Mesenteric fat pad (tissue), 1 donor: ENCODE measurements at regions not wholly inside any gene's neighbourhood (a gene's known extent, or its start where the extent isn't known, plus 50 kb on each side); places are given as distances from the start of the nearest gene placed in this dataset.
"Not testable (repeated sequence)": the region's sequence is repeated elsewhere in the genome, so short reads cannot be mapped to it uniquely, and the experiment has no call there.

Source experiments
- DNase-seq: peaks from one replicate; pipeline ENCODE4 v3.0.0-alpha.2; 2020; ENCODE audit warnings: low spot score
- donor health status: DM: yes; HTN: yes; CAD: no.

DNA sequence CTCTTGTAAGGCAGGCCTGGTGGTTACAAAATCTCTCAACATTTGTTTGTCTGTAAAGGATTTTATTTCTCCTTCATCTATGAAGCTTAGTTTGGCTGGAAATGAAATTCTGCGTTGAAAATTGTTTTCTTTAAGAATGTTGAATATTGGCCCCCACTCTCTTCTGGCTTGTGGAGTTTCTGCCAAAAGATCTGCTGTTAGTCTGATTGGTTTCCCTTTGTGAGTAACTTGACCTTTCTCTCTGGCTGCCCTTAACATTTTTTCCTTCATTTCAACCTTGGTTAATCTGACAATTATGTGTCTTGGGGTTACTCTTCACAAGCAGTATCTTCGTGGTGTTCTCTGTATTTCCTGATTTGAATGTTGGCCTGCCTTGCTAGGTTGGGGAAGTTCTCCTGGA lies 186.1 kb upstream of the ZNF32 start:
- not testable (repeated sequence) for DNase-seq

DNA sequence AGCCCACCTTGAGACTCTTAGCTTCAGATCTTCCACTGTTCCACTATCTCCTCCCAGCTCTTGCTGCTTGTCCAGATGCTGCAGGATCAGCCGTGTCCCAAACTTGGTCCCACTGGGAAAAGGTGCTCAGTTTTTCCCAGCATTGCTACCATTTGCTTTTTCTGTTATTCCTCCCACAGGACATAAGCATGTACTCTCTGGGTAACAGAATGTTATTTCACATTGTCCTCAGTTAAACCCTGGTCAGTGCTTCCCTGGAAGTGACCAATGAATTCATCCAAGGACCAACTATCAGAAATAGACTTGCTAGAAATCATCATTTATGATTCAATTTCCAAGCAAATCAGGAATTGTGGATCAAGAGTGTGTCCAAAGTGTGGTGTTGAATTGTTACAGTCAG lies 179.2 kb upstream of the ZNF32 start:
- DNase-seq, result no peak

DNA sequence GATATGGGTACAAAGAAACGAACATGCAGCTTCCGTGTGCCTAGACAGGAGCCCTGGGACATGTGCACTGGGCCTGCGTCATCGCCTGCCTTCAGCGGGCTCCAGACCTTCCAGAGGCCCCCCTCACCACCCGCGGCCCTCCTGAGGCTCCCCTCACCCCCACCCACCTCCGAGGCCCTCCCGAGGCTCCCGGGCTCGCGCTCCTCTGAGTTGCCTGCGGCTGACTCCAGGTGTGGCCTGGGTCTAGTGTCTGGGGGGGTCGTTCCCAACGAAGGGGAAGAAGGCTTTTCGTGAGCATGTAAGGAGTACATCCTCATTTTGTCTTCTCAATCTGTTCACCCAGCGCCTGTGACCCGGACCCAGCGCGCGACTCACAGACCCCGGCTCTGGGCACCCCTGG lies 177.3 kb upstream of the ZNF32 start:
- no peak for DNase-seq

DNA sequence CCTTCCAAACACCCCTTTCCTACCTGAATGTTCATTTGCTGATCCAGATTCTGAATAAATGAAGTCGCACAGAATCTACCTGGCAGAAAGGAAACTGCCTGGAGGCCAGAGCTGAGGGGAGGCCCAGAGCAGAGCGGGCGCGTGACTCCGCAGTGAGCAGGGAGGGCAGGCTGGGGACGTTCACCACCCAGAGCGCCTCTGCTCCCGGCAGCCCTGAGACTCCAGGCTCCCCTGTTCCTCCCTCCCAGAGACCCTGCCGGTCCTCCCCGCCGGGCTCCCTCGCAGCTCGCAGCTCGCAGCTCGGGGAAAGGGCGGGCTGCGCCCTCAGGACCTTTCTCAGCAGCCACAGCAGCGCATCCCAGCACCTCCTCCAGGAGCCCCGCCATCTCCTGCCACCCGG lies 176.7 kb upstream of the ZNF32 start:
- no peak for DNase-seq

DNA sequence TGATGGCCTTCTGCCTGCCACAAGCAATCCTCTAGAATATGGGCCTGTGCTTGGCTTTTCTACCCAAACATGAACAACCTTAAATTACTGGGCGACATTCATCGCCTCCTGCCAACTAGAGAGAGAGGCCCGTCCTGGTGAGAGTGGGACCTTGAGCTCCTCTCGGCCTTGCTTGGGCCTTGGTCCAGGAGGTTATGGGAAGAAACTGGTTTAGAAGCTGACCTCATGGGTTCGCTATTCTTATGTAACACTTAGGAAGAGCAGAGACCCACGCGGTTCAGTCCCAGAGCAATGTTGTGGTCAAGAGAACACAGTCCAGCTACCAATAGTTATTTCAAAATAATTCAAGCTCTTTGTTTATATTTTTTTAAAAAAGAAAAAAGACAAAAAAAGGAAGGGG lies 176.3 kb upstream of the ZNF32 start:
- no peak for DNase-seq

DNA sequence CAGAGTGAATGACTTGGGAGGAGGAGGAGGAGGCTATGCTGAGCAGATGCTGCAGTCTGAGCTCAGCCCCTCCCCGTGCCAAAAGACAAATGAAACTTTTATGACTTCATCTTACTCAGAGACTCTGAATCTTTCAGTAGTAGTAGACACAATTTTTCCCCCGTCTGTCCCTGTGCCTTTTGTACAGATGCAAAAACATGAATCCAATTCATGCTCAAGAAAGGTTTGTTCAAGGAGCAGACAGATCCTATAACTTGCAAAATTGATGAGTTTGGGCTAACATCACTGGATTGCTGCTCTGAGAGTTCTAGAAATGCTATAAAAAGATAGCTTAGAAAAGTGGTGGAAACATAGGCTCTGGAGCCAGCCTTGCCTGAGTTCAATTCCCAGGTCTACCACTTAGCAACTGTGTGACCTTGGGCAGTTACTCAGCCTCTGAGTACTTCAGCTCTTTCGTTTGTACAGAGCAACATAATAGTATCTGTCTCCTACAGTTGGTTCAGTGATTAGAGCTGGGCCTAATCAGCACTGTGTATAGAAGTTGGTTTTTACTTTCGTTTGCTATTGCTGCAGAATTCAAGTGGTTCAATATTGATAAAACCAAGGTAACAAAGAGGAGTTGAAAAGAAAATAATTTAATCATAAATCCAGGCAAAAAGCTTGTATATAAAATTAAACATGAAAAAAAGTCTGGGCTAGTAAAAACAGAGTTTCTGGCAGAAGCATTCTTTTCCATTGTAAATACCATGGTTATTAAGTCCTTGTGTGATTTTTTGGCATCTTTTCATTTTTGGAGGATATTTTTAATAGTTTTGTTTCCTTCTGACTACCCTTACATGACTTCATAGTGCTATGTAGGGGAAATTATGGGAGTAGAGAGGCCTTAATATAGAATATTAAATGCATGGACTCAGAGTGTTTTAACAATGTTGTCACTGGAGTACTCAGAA lies 174.2 kb upstream of the ZNF32 start:
- no peak for DNase-seq

DNA sequence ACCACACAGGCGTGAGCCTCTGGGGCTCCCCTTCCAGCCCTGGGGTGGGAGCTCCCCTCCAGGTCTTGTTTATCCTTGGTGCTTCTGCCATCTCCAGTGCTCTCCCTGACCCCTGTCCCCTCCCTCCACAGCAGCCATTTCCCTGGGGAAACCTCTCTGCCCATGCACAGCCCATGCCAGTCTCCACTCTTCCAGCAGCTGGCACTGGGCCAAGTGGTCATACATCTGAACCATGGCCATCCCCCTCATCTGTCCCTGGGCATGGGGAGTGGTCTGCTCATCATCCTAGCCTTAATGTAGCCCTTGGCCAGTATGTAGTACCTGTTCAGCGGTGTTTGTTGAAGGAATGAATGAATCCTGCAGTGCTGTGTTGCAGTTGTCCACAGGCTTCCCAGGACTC lies 172.4 kb upstream of the ZNF32 start:
- DNase-seq, result peak; percentile 80

DNA sequence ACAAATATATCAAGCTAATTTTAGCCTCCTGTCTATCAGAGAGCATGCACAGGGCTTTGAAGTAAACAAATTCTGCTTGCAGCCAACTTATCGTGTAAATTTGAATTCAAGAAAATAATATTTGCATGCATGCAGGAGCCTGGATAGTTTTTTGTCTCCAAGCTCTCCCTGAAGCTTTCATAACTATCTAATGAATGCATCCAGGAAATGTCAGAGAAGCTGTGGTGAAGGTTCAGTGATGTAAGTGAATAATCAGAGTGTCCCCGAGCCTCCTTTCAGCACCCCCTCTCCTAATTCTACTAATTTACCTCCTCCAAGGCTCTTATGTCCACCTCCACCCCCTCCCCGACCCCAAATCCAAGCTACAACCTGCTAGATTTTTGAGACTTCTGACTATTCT lies 172.0 kb upstream of the ZNF32 start:
- DNase-seq, result no peak

DNA sequence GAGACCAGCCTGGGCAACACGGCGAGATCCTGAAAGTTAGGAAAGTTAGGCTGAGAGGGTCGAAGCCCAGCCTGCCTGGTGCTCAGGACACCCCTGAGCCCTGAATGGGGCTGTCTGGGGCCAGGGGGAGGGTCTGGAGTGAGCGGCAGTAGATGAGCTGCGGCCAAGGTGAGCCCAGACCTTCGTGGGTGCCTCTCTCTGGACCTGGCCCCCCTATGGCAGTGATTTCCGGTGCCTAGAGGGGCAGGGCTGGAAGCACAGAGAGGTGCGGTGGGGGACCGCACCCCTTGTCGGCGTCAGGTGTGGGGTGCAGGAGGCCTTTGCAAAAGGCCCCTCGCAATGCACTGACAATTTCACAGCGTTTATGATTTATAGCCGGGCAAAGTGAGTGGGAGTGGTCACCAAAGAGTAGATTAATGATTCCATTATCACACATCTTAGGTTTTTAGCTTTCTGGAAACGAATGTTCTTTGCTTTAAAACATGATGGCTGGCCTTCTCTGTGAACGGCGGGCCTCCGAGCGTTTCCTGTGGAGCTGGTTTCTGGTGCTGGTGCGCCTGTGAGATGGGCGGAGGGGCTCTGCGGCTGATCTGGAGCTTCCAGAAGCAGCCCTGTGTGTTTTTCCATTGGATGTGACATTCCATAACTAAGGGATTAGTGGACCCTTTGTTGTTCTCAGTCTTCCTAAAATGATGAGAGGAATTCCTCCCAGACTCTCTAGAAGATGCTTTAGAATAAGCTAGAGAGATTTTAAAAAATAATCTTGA lies 171.0 kb upstream of the ZNF32 start:
- DNase-seq, result peak; percentile 65

DNA sequence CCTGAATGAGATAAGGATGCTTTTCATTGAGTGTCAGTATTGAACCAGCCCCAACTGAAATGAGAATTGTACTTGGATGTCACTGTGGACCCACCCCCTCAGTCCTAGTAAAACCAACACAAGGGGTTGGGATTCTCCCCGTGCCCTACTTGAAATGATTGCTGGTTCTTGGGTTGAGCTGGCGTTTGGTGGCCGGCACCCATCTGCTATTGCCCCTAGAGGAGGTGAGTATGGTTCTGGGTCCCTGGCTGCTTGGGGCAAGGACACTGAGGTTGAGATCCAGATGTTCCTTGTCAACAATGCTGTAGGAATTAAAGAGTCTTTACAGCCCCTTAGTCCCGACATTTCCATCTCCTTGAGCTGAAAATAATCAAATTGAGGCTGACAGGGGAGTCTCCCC lies 170.0 kb upstream of the ZNF32 start:
- peak; percentile 67 for DNase-seq

DNA sequence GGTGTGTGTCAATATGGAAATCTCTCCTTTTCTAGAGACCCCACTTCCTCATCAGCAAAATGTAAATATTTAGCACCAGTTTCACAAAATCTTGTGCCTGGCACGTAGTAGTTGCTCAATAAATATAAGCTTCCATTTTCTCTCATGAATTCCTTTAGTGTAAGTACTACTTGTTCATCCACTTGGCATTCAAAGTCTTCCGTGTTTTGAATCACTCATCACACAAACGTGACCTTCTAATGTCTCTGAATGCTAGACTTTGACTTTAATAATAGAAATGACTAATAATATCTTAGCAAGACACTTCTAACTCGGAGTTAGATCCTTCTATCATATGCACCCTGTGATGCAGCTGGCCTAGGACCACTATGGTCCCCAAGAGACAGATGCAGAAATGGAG lies 168.7 kb upstream of the ZNF32 start:
- DNase-seq, result no peak

DNA sequence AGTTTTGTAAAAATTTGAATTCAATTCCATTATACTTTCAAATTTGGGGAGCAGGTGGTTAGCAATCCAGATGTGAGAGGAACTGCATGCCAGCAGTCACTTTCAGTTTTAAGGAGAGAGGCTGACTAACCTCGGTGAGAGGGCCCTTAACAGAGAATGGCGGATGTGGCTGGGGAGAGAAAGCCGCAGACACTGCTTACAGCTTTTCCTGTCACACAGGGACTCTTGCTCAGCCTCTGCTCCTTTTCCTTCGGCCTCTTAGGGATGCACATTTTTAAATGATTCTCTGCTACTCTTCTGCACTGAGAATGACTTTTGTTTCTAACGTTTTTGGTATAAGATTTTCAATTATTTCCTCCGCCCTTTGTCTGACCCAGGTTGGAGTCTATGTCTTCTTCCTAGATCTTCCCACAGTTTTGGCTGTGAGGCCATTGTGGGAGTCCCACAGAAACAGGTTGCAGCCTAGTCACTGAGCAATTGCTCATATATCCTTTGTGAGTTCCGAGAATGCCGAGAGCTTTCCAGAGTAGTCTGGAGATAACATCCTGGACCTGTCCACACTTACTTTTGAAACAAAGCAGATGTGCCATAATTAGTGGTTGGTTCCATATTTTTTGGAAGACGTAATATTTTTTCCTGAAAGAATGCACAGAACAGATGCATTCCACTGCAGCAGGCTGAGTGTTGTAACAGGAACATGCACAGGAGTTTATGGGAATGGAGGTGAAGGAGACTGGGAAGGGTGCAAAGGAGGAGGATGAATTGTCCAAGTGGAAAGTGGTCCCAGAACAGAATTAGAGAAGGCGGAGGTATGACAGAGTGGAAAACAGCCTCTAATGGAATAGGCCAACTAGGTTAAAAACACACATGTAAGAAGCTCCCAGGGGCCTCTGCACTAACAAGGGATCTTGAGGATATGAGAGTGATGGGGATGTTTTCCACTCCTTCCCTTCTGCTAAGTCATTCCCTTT lies 168.0 kb upstream of the ZNF32 start:
- no peak for DNase-seq

DNA sequence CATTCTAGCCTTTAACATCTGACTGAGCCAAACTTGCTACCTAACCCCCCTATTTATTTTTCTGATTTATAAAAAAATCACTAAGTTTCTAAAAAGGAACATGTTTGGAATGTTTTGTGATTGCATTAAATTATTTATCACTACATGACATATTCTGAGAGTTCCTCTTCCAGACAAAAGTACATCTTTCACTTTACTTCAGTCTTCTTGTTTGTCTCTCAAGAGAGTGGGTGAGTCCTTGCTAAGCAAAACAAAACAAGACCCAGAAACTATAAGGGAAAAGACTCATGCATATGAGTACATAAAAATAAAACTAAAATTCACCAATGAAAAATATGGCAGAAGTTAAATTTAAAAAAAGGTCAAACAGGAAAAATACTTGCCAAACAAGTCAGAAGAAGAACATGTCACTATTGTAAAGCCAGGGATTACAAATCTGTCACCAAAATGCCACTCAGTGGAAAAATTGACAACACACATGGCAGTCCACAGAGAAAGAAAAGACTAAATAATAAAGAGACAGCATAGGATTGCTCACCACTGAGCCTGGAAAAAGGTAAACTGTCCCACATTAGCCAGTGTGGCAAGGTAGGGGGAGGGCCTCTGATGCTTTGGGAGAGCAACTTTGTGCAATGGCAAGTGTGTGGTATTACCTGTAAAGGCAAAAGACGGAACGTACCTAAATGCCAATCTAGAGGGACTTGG lies 166.7 kb upstream of the ZNF32 start:
- DNase-seq, result no peak

DNA sequence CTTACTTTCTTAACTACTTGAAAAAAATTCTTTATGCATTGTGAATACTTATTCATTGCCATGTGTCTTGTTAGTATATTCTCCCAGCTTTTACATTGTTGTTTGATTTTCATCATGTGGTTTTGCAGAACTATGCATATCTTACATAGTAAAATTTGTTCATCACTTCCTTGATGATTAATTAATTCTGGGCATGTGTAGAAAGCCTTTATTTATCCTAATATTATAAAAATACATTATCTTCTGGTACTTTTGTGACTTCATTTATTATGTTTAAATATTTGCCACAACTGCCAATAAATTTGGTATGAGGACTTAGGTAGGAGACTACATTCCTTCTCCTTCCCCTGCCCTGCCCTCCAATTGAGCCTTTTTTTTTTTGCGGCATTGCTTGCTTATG lies 166.0 kb upstream of the ZNF32 start:
- no peak for DNase-seq

DNA sequence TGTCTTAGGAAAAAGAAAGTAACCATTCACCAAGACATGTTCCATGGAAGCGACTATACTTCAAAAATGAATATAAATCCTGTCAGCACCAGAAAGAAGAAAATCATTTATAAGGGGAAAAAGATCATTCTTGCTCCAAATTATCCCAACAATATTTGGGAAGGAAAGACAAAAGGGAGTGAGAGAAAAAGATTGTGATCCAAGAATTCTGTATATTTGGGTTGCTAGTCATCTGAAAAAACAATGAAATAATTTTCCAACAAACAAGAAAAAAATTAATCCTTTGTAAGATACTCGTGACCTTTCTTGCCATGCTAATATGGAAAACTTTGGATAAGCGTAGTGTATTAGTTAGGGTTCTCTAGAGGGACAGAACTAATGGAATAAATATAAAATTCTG lies 163.2 kb upstream of the ZNF32 start:
- no peak for DNase-seq

DNA sequence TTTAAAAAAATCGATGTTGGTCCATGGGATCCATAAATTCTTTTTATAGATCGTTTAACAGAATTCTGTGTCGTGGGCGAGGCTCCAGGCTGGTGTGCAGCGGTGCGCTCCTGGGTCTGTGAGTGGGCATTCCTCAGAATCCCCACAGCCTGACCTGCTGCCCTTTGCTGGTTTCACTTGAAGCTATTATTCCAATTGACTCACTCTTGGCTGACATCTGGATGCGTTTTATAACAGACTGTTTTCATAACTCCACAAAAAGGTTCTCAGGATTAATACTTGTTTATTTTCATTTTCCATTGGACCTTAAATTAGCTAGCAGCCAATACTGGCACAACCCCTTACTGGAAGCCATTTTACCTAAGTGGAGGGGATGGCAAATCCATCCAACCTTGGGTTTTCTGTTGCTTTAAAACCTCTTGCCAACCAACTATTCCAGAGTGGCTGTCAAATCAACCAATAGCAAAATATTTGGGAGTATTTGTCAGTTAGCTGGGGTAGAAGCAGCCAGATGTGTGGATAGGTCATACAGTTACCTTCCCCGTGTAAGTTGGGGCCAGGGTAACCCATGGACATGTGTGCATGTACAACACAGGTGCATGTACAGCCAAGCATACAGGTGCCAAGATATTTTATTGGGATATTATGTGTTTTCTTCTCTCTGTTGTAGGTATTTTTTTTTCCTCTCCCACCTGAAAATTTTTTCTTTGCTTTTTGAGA lies 160.7 kb upstream of the ZNF32 start:
- no peak for DNase-seq

DNA sequence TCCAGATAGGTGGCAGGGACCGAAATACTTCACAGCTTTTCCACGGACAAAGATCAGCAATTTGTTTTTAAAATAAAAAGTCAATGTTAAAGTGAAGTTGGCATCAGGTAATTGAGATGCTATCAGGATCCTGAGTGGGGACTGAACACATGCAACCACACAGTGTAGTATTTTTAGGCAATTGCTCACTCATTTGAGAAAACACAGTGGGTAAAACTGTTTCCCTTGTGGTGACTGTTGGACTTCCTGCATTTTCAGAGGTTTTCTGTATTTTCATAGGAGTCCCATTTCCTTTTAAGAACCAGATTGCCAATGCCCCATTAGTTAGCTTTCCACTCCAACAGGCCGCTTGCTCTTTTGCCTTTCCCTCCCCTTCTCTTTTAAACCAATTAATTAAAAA lies 159.5 kb upstream of the ZNF32 start:
- no peak for DNase-seq

DNA sequence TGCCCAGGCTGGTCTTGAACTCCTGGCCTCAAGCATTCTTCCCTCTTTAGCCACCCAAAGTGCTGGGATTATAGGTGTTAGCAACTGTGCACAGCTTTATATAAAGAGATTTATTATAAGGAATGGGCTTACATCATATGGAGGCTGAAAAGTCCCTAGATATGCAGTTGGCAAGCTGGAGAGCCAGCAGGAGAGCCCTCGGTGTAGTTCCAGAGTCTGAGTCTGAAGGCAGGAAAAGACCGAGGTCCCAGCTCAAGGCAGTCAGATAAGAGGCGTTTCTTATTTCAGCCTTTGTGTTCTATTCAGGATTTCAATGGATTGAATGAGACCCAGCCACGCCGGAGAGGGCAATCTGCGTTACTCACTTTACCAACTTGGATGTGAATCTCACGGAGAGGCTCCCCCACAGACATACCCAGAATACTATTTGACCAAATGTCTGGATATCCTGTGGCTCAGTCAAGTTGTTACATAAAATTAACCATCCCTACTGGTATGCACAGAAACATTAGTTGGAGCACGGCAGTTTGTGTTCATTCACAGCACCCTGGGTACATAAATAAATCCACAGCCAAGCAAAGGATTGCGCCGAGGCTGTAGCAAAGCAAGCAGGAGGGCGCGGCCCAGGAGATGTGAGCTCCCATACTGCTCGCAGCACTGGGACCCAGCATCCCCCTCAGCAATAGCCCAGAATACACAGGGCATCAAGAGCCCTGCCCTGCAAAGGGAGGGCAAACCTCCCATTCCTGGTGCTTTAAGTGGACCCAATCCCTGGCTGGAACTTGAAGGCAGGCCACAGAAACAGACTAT lies 158.4 kb upstream of the ZNF32 start:
- no peak for DNase-seq

DNA sequence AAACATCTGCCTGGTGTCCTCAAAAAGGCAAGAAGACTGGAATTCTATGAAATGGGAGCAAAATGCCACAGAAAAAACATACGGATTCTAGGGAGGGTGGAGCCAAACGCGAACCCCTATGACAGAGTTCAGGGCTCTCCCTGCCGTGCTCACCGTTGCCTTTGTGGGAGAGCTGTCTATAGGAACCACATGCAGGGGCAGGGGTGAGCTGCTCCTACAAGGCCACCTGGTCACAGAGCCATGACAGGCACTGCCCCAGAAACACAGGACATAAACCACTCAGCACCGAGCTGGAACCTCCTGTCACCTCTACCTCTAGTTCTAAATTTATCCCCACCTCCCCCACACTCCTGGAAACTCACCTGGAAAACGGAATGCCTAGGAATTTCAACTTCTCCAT lies 155.1 kb upstream of the ZNF32 start:
- peak; percentile 55 for DNase-seq
